KBM-7 (cell line): ENCODE measurements at regions not wholly inside any gene's neighbourhood (a gene's known extent, or its start where the extent isn't known, plus 50 kb on each side); places are given as distances from the start of the nearest gene placed in this dataset.

Source experiments
- DNase-seq: peaks from one replicate; pipeline ENCODE4 v3.0.0-alpha.2; 2015
- in situ Hi-C: fragments of 300-500 bp; cut with MboI; formaldehyde crosslinking; loops from 2 replicates; pipeline ENCODE4 v1.14.3; 2020; ENCODE audit warnings: low sequenced_read_pairs, low pct_unique_long_range_greater_than_20kb, mixed read lengths

- no peak for DNase-seq
- in situ Hi-C loops = no loop called here
These were observed 329.9 kb downstream of the DYSF start for GRCh38 chr2:71783215-71783614.

- DNase-seq = no peak
- in situ Hi-C loops = no loop called here
These were observed 329.0 kb downstream of the DYSF start for GRCh38 chr2:71782323-71782722.

- in situ Hi-C loops = no loop called here
- DNase-seq = no peak
These were observed 328.4 kb downstream of the DYSF start for GRCh38 chr2:71781695-71782228.

GRCh38 chr2:71780162-71780561 lies 326.8 kb downstream of the DYSF start:
- DNase-seq = no peak
- in situ Hi-C loops = no loop called here

- DNase-seq = no peak
- in situ Hi-C loops = no loop called here
These were observed 326.4 kb downstream of the DYSF start for GRCh38 chr2:71779774-71780105.

- DNase-seq = no peak
- in situ Hi-C loops = no loop called here
These were observed 325.8 kb downstream of the DYSF start for GRCh38 chr2:71778936-71779773.

GRCh38 chr2:71778514-71778913 lies 325.2 kb downstream of the DYSF start:
- in situ Hi-C loops = no loop called here
- no peak for DNase-seq

GRCh38 chr2:71777946-71778345 lies 324.6 kb downstream of the DYSF start:
- in situ Hi-C loops = no loop called here
- no peak for DNase-seq

- DNase-seq = no peak
- in situ Hi-C loops = no loop called here
These were observed 322.9 kb downstream of the DYSF start for GRCh38 chr2:71776227-71776626.

- no peak for DNase-seq
- in situ Hi-C loops = no loop called here
These were observed 319.9 kb downstream of the DYSF start for GRCh38 chr2:71773218-71773617.

GRCh38 chr2:71772510-71773172 lies 319.3 kb downstream of the DYSF start:
- in situ Hi-C loops = no loop called here
- DNase-seq = no peak

- in situ Hi-C loops = no loop called here
- no peak for DNase-seq
These were observed 314.3 kb downstream of the DYSF start for GRCh38 chr2:71767663-71768062.

GRCh38 chr2:71759060-71759459 lies 305.7 kb downstream of the DYSF start:
- in situ Hi-C loops = no loop called here
- no peak for DNase-seq

GRCh38 chr2:71757351-71757750 lies 304.0 kb downstream of the DYSF start:
- in situ Hi-C loops = no loop called here
- DNase-seq = no peak

- in situ Hi-C loops = no loop called here
- DNase-seq = no peak
These were observed 303.0 kb downstream of the DYSF start for GRCh38 chr2:71756280-71756906.

- DNase-seq = no peak
- in situ Hi-C loops = no loop called here
These were observed 298.2 kb downstream of the DYSF start for GRCh38 chr2:71751590-71751989.

GRCh38 chr2:71749671-71750101 lies 296.3 kb downstream of the DYSF start:
- in situ Hi-C loops = no loop called here
- no peak for DNase-seq

GRCh38 chr2:71748227-71748626 lies 294.9 kb downstream of the DYSF start:
- in situ Hi-C loops = no loop called here
- DNase-seq = no peak

- in situ Hi-C loops = no loop called here
- no peak for DNase-seq
These were observed 294.2 kb downstream of the DYSF start for GRCh38 chr2:71747559-71747958.

- DNase-seq = no peak
- in situ Hi-C loops = no loop called here
These were observed 293.7 kb downstream of the DYSF start for GRCh38 chr2:71746946-71747501.
